ENCODE measurements at regions not wholly inside any gene's neighbourhood (a gene's known extent, or its start where the extent isn't known, plus 50 kb on each side); places are given as distances from the start of the nearest gene placed in this dataset.

GRCh38 chr5:60448600-60448999 is 251.4 kb downstream of the DEPDC1B start:
- H4K20me1 ChIP-seq (ENCODE audit: insufficient read depth, poor library complexity, severe bottlenecking): no peaks in the 10 kb centered on the region
- no peaks in the 10 kb centered on the region for H3K9me2 ChIP-seq (replicated peaks; ENCODE audit: insufficient read depth)
- no peak overlapping the region for H3K4me2 ChIP-seq
- 79% methylated on average over 2 of the region's 2 CpGs for WGBS (ENCODE audit: low lambda C conversion rate, missing lambda C conversion rate)
- H3K9me3 ChIP-seq (ENCODE audit: low read depth): no peaks in the 10 kb centered on the region
- no peak overlapping the region for H2AFZ ChIP-seq
- no peak overlapping the region for H3K4me3 ChIP-seq
- H3K27ac ChIP-seq: no peak overlapping the region
- peaks cover 9% of the 10 kb centered on the region for H3K27me3 ChIP-seq
- no peaks in the 10 kb centered on the region for H3K79me2 ChIP-seq
- DNase-seq (ENCODE audit: low spot score): no peak
- peaks cover 8% of the 10 kb centered on the region for H3K4me1 ChIP-seq (ENCODE audit: insufficient read depth)
- TF ChIP-seq CTCF (IDR thresholded peaks at IDR 0.05; ENCODE audit: poor library complexity) (no peak), EZH2phosphoT487 (IDR thresholded peaks at IDR 0.05; ENCODE audit: low read depth, severe bottlenecking, unreplicated experiment) (no peak)
- H3K36me3 ChIP-seq (replicated peaks; ENCODE audit: insufficient read depth, low read depth): no peaks in the 10 kb centered on the region

GRCh38 chr5:60447488-60447920 is 252.5 kb downstream of the DEPDC1B start:
- TF ChIP-seq EZH2phosphoT487 (IDR thresholded peaks at IDR 0.05; ENCODE audit: low read depth, severe bottlenecking, unreplicated experiment) (no peak), CTCF (IDR thresholded peaks at IDR 0.05; ENCODE audit: poor library complexity) (no peak), EZH2 (IDR thresholded peaks at IDR 0.05; ENCODE audit: borderline replicate concordance) (no peak)
- no peak overlapping the region for H3K4me3 ChIP-seq
- peaks cover 8% of the 10 kb centered on the region for H3K4me1 ChIP-seq (ENCODE audit: insufficient read depth)
- H3K4me2 ChIP-seq: peak overlapping the region; percentile 45
- DNase-seq (ENCODE audit: low spot score): peak; percentile 4
- no peak overlapping the region for H3K27ac ChIP-seq
- H3K36me3 ChIP-seq (replicated peaks; ENCODE audit: insufficient read depth, low read depth): no peaks in the 10 kb centered on the region
- H3K79me2 ChIP-seq: no peaks in the 10 kb centered on the region
- 49% methylated on average over 5 of the region's 5 CpGs for WGBS (ENCODE audit: low lambda C conversion rate, missing lambda C conversion rate)
- H3K9me3 ChIP-seq (ENCODE audit: low read depth): no peaks in the 10 kb centered on the region
- peaks cover 13% of the 10 kb centered on the region for H3K27me3 ChIP-seq
- H2AFZ ChIP-seq: no peak overlapping the region
- no peaks in the 10 kb centered on the region for H4K20me1 ChIP-seq (ENCODE audit: insufficient read depth, poor library complexity, severe bottlenecking)
- H3K9me2 ChIP-seq (replicated peaks; ENCODE audit: insufficient read depth): no peaks in the 10 kb centered on the region

GRCh38 chr5:60446917-60447316 is 253.0 kb downstream of the DEPDC1B start:
- peak overlapping the region; percentile 45 for H3K4me2 ChIP-seq
- no peaks in the 10 kb centered on the region for H3K9me3 ChIP-seq (ENCODE audit: low read depth)
- no peak overlapping the region for H3K4me3 ChIP-seq
- H3K9me2 ChIP-seq (replicated peaks; ENCODE audit: insufficient read depth): no peaks in the 10 kb centered on the region
- TF ChIP-seq EZH2 (IDR thresholded peaks at IDR 0.05; ENCODE audit: borderline replicate concordance) (no peak), EZH2phosphoT487 (IDR thresholded peaks at IDR 0.05; ENCODE audit: low read depth, severe bottlenecking, unreplicated experiment) (no peak), CTCF (IDR thresholded peaks at IDR 0.05; ENCODE audit: poor library complexity) (no peak)
- no peaks in the 10 kb centered on the region for H3K36me3 ChIP-seq (replicated peaks; ENCODE audit: insufficient read depth, low read depth)
- no peak overlapping the region for H3K27ac ChIP-seq
- peaks cover 13% of the 10 kb centered on the region for H3K27me3 ChIP-seq
- peaks cover 8% of the 10 kb centered on the region for H3K4me1 ChIP-seq (ENCODE audit: insufficient read depth)
- WGBS (ENCODE audit: low lambda C conversion rate, missing lambda C conversion rate): 64% methylated on average over 3 of the region's 3 CpGs
- no peaks in the 10 kb centered on the region for H4K20me1 ChIP-seq (ENCODE audit: insufficient read depth, poor library complexity, severe bottlenecking)
- H2AFZ ChIP-seq: no peak overlapping the region
- no peaks in the 10 kb centered on the region for H3K79me2 ChIP-seq
- no peak for DNase-seq (ENCODE audit: low spot score)

GRCh38 chr5:60445921-60446320 is 254.0 kb downstream of the DEPDC1B start:
- no peaks in the 10 kb centered on the region for H3K36me3 ChIP-seq (replicated peaks; ENCODE audit: insufficient read depth, low read depth)
- DNase-seq (ENCODE audit: low spot score): no peak
- H3K4me2 ChIP-seq: no peak overlapping the region
- H3K9me3 ChIP-seq (ENCODE audit: low read depth): no peaks in the 10 kb centered on the region
- no peak for TF ChIP-seq CTCF (IDR thresholded peaks at IDR 0.05; ENCODE audit: poor library complexity)
- no peak for TF ChIP-seq EZH2 (IDR thresholded peaks at IDR 0.05; ENCODE audit: borderline replicate concordance)
- no peak for TF ChIP-seq EZH2phosphoT487 (IDR thresholded peaks at IDR 0.05; ENCODE audit: low read depth, severe bottlenecking, unreplicated experiment)
- no peak overlapping the region for H3K4me3 ChIP-seq
- H3K79me2 ChIP-seq: no peaks in the 10 kb centered on the region
- no peak overlapping the region for H3K27ac ChIP-seq
- H2AFZ ChIP-seq: no peak overlapping the region
- H3K27me3 ChIP-seq: peaks cover 13% of the 10 kb centered on the region
- 71% methylated on average over 1 of the region's 1 CpG for WGBS (ENCODE audit: low lambda C conversion rate, missing lambda C conversion rate)
- H3K9me2 ChIP-seq (replicated peaks; ENCODE audit: insufficient read depth): no peaks in the 10 kb centered on the region
- peaks cover 8% of the 10 kb centered on the region for H3K4me1 ChIP-seq (ENCODE audit: insufficient read depth)
- H4K20me1 ChIP-seq (ENCODE audit: insufficient read depth, poor library complexity, severe bottlenecking): no peaks in the 10 kb centered on the region
